ENCODE measurements at regions not wholly inside any gene's neighbourhood (a gene's known extent, or its start where the extent isn't known, plus 50 kb on each side); places are given as distances from the start of the nearest gene placed in this dataset.

DNA sequence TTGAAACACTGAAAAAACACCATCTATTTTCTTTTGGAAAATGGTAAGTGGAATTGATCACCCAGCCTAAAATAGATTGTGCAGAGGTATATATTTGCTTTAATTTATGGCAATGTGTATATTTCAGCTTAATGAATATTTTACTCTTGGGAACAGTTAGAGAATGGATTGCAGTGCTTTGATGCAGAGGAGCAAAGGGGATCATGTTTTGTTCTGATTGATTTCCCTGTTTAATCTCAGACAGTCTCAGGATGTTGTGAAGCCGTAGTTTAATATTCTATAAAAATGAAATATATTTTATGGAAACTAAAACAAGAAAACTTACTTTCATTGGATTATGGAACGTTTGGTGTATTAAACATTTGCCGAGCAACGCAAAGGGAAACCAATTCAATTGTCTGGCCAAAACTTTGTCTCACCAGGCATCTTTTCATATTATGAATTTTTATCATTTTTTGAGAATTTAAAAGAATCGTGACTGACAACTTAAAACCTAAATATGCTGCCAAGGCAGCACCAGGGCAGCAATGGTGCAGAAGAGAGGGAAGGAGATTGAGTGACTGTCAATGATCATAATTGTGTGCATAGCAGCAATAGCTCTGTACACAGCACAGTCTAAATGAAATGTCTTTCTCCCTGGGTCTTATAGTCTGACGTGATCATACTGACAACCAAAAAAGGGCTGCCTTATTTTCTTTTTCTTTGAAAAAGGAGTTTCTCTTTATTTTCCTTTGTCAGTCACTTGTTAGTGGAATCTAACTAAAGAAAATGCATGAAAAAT is 105.5 kb upstream of the EPHA7 start:
- 81% methylated on average over 6 of the region's 6 CpGs for WGBS (ENCODE audit: low lambda C conversion rate, missing lambda C conversion rate)
- Histone ChIP-seq H3K4me1 (ENCODE audit: insufficient read depth) (no peaks in the 10 kb centered on the region), H3K79me2 (no peaks in the 10 kb centered on the region), H3K9me2 (replicated peaks; ENCODE audit: insufficient read depth) (no peaks in the 10 kb centered on the region), H3K36me3 (replicated peaks; ENCODE audit: insufficient read depth, low read depth) (no peaks in the 10 kb centered on the region), H3K27ac (no peak overlapping the region), H3K4me3 (no peak overlapping the region), H3K4me2 (no peak overlapping the region), H4K20me1 (ENCODE audit: insufficient read depth, poor library complexity, severe bottlenecking) (no peaks in the 10 kb centered on the region), H3K9me3 (ENCODE audit: low read depth) (no peaks in the 10 kb centered on the region), H2AFZ (no peak overlapping the region), H3K27me3 (no peaks in the 10 kb centered on the region)
- DNase-seq (ENCODE audit: low spot score), result no peak
- TF ChIP-seq EZH2 (IDR thresholded peaks at IDR 0.05; ENCODE audit: borderline replicate concordance) (no peak), EZH2phosphoT487 (IDR thresholded peaks at IDR 0.05; ENCODE audit: low read depth, severe bottlenecking, unreplicated experiment) (no peak)
- TF ChIP-seq, protein P1, sequence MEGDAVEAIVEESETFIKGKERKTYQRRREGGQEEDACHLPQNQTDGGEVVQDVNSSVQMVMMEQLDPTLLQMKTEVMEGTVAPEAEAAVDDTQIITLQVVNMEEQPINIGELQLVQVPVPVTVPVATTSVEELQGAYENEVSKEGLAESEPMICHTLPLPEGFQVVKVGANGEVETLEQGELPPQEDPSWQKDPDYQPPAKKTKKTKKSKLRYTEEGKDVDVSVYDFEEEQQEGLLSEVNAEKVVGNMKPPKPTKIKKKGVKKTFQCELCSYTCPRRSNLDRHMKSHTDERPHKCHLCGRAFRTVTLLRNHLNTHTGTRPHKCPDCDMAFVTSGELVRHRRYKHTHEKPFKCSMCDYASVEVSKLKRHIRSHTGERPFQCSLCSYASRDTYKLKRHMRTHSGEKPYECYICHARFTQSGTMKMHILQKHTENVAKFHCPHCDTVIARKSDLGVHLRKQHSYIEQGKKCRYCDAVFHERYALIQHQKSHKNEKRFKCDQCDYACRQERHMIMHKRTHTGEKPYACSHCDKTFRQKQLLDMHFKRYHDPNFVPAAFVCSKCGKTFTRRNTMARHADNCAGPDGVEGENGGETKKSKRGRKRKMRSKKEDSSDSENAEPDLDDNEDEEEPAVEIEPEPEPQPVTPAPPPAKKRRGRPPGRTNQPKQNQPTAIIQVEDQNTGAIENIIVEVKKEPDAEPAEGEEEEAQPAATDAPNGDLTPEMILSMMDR (IDR thresholded peaks at IDR 0.05; ENCODE audit: poor library complexity), result no peak

DNA sequence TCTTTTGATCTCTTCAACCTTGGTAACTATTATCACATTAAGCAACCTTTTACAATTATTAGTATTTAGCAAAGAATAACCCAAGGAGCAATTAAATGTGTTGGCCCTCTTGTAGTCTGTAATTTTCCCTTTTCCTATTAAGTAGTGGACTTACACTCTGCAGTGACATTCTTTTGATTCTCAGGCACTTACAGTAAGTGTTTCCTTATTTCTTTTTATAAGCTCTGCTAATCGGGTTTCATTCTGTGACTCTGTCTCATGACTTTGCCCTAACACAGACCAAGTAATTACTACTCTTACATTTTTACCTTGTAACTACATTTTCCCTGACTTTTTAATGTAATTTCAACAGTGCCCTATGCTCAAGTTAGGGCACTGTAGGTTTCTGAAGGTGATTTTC is 104.0 kb upstream of the EPHA7 start:
- no peak overlapping the region for H3K4me2 ChIP-seq
- H4K20me1 ChIP-seq (ENCODE audit: insufficient read depth, poor library complexity, severe bottlenecking), result no peaks in the 10 kb centered on the region
- H2AFZ ChIP-seq, result no peak overlapping the region
- H3K9me2 ChIP-seq (replicated peaks; ENCODE audit: insufficient read depth), result no peaks in the 10 kb centered on the region
- H3K27me3 ChIP-seq, result no peaks in the 10 kb centered on the region
- H3K4me1 ChIP-seq (ENCODE audit: insufficient read depth), result no peaks in the 10 kb centered on the region
- WGBS (ENCODE audit: low lambda C conversion rate, missing lambda C conversion rate), result 78% methylated on average over 1 of the region's 1 CpG
- H3K79me2 ChIP-seq, result no peaks in the 10 kb centered on the region
- TF ChIP-seq EZH2phosphoT487 (IDR thresholded peaks at IDR 0.05; ENCODE audit: low read depth, severe bottlenecking, unreplicated experiment) (no peak), EZH2 (IDR thresholded peaks at IDR 0.05; ENCODE audit: borderline replicate concordance) (no peak)
- TF ChIP-seq, protein P1 (IDR thresholded peaks at IDR 0.05; ENCODE audit: poor library complexity), result no peak
- H3K9me3 ChIP-seq (ENCODE audit: low read depth), result no peaks in the 10 kb centered on the region
- no peaks in the 10 kb centered on the region for H3K36me3 ChIP-seq (replicated peaks; ENCODE audit: insufficient read depth, low read depth)
- DNase-seq (ENCODE audit: low spot score), result no peak
- H3K4me3 ChIP-seq, result no peak overlapping the region
- no peak overlapping the region for H3K27ac ChIP-seq

DNA sequence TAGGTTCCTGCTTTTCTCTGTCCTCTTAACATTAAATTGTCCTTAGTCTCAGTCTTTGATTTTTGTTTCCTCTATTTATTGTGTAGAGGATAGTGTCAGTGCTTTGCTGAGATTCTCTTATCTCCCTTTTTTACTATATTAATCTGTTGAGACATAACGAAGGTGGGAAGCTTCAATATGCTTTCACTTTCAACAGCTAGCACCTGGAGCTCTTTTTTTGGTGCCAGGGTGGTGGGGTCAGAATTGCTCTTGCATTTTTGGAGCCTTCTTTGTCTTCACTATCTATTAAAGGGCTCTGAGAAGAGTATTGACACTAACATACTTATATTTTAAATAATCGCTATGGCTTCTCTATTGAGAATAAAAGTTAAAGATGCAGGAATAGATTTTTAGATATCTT is 97.1 kb upstream of the EPHA7 start:
- H3K9me3 ChIP-seq (ENCODE audit: low read depth), result no peaks in the 10 kb centered on the region
- H3K27me3 ChIP-seq, result no peaks in the 10 kb centered on the region
- H2AFZ ChIP-seq, result no peak overlapping the region
- no peaks in the 10 kb centered on the region for H3K4me1 ChIP-seq (ENCODE audit: insufficient read depth)
- no peak for DNase-seq (ENCODE audit: low spot score)
- no peaks in the 10 kb centered on the region for H3K79me2 ChIP-seq
- no peak overlapping the region for H3K27ac ChIP-seq
- WGBS (ENCODE audit: low lambda C conversion rate, missing lambda C conversion rate), result 88% methylated on average over 2 of the region's 2 CpGs
- TF ChIP-seq, protein P1 (IDR thresholded peaks at IDR 0.05; ENCODE audit: poor library complexity), result no peak
- no peak for TF ChIP-seq EZH2phosphoT487 (IDR thresholded peaks at IDR 0.05; ENCODE audit: low read depth, severe bottlenecking, unreplicated experiment)
- no peak overlapping the region for H3K4me2 ChIP-seq
- no peak overlapping the region for H3K4me3 ChIP-seq
- no peaks in the 10 kb centered on the region for H3K36me3 ChIP-seq (replicated peaks; ENCODE audit: insufficient read depth, low read depth)
- no peaks in the 10 kb centered on the region for H4K20me1 ChIP-seq (ENCODE audit: insufficient read depth, poor library complexity, severe bottlenecking)
- H3K9me2 ChIP-seq (replicated peaks; ENCODE audit: insufficient read depth), result no peaks in the 10 kb centered on the region
